WTC11 (cell line): ENCODE measurements at regions not wholly inside any gene's neighbourhood (a gene's known extent, or its start where the extent isn't known, plus 50 kb on each side); places are given as distances from the start of the nearest gene placed in this dataset.
"Not testable (repeated sequence)": the region's sequence is repeated elsewhere in the genome, so short reads cannot be mapped to it uniquely, and the experiment has no call there.

ENCODE experiments used
- CTCF ChIP-seq: fragments of 200-600 bp; IDR thresholded peaks from 2 replicates; pipeline ENCODE4 v1.8.0; 2022; ENCODE audit warnings: antibody characterized with exemption
- ELF4 ChIP-seq: sonication (generic); formaldehyde crosslinking; IDR thresholded peaks from 2 replicates; pipeline ENCODE4 v1.8.1; 2022; ENCODE audit warnings: low read depth, mild to moderate bottlenecking, moderate library complexity, missing genetic modification reagents
- FOXJ3 ChIP-seq: sonication (generic); formaldehyde crosslinking; IDR thresholded peaks from 2 replicates; pipeline ENCODE4 v1.9.0; 2021; ENCODE audit warnings: missing genetic modification reagents, mild to moderate bottlenecking, borderline replicate concordance

- not testable (repeated sequence) for TF ChIP-seq FOXJ3 (CRISPR knock-in tag); ELF4 (CRISPR knock-in tag); CTCF
Measured at GRCh38 chr21:9656455-9656854, 864.9 kb upstream of the TPTE start.
